Astrocyte (in vitro differentiated cells and primary cell): ENCODE measurements at regions not wholly inside any gene's neighbourhood (a gene's known extent, or its start where the extent isn't known, plus 50 kb on each side); places are given as distances from the start of the nearest gene placed in this dataset.

Experiments
- DNase-seq: peaks from one replicate; pipeline ENCODE4 v3.0.0-alpha.2; 2010; ENCODE audit warnings: low read depth
- FAIRE-seq: peaks from 2 replicates; lab custom pipeline; 2011; peaks lifted over from hg19 to GRCh38; lab: Jason Lieb, UNC
- H2AFZ ChIP-seq: 2 replicates; pipeline ENCODE4 v1.6.0; 2012; ENCODE audit warnings: low read depth, low read length, inconsistent platforms
- H3K27ac ChIP-seq: 2 replicates; pipeline ENCODE4 v1.5.1; 2011; ENCODE audit warnings: low read depth, low read length, inconsistent platforms
- H3K27me3 ChIP-seq: 2 replicates; pipeline ENCODE4 v1.6.0; 2011; ENCODE audit warnings: low read length, inconsistent platforms; ENCODE audit not compliant: insufficient read depth
- H3K36me3 ChIP-seq: 2 replicates; pipeline ENCODE4 v1.5.1; 2011; ENCODE audit warnings: low read length, inconsistent platforms; ENCODE audit not compliant: insufficient read depth
- H3K4me1 ChIP-seq: 2 replicates; pipeline ENCODE4 v1.5.1; 2011; ENCODE audit warnings: low read length, inconsistent platforms; ENCODE audit not compliant: insufficient read depth
- H3K4me2 ChIP-seq: 2 replicates; pipeline ENCODE4 v1.6.0; 2012; ENCODE audit warnings: low read length, inconsistent platforms
- H3K4me3 ChIP-seq: 2 replicates; pipeline ENCODE4 v1.5.1; 2011; ENCODE audit warnings: low read depth, mild to moderate bottlenecking, low read length, inconsistent platforms; ENCODE audit not compliant: insufficient read depth
- H3K79me2 ChIP-seq: 2 replicates; pipeline ENCODE4 v1.6.0; 2012; ENCODE audit warnings: mild to moderate bottlenecking, low read length, inconsistent platforms; ENCODE audit not compliant: insufficient read depth
- H3K9ac ChIP-seq: 2 replicates; pipeline ENCODE4 v1.6.0; 2012; ENCODE audit warnings: mild to moderate bottlenecking, low read length, inconsistent platforms
- H3K9me3 ChIP-seq: 2 replicates; pipeline ENCODE4 v1.5.1; 2012; ENCODE audit warnings: low read depth, mild to moderate bottlenecking, low read length, inconsistent platforms; ENCODE audit not compliant: insufficient read depth
- H4K20me1 ChIP-seq: 2 replicates; pipeline ENCODE4 v1.6.0; 2012; ENCODE audit warnings: low read length, inconsistent platforms; ENCODE audit not compliant: insufficient read depth
- H3K27ac Mint-ChIP-seq: one replicate; pipeline ENCODE4 v1.8.0; 2021; ENCODE audit warnings: mild to moderate bottlenecking, mixed read lengths; ENCODE audit not compliant: unreplicated experiment
- H3K27me3 Mint-ChIP-seq: one replicate; pipeline ENCODE4 v1.8.0; 2021; ENCODE audit warnings: low read depth, mixed read lengths; ENCODE audit not compliant: unreplicated experiment
- H3K36me3 Mint-ChIP-seq: one replicate; pipeline ENCODE4 v1.8.0; 2021; ENCODE audit warnings: low read depth, mixed read lengths; ENCODE audit not compliant: unreplicated experiment
- H3K4me1 Mint-ChIP-seq: one replicate; pipeline ENCODE4 v1.8.0; 2021; ENCODE audit warnings: low read depth, mixed read lengths; ENCODE audit not compliant: unreplicated experiment
- H3K4me3 Mint-ChIP-seq: one replicate; pipeline ENCODE4 v1.8.0; 2021; ENCODE audit warnings: mild to moderate bottlenecking, moderate library complexity, mixed read lengths; ENCODE audit not compliant: unreplicated experiment
- H3K9me3 Mint-ChIP-seq: one replicate; pipeline ENCODE4 v1.8.0; 2021; ENCODE audit warnings: mild to moderate bottlenecking, mixed read lengths; ENCODE audit not compliant: unreplicated experiment
- EZH2 ChIP-seq: IDR thresholded peaks from 2 replicates; pipeline ENCODE4 v1.6.1; 2012; ENCODE audit warnings: mild to moderate bottlenecking, low read length, inconsistent platforms; ENCODE audit not compliant: insufficient read depth
- TF ChIP-seq, protein P1 (sequence below): IDR thresholded peaks from 2 replicates; pipeline ENCODE4 v1.5.1; 2011; ENCODE audit warnings: low read depth, mild to moderate bottlenecking, inconsistent platforms, low read length, moderate library complexity; ENCODE audit not compliant: insufficient read depth

DNA sequence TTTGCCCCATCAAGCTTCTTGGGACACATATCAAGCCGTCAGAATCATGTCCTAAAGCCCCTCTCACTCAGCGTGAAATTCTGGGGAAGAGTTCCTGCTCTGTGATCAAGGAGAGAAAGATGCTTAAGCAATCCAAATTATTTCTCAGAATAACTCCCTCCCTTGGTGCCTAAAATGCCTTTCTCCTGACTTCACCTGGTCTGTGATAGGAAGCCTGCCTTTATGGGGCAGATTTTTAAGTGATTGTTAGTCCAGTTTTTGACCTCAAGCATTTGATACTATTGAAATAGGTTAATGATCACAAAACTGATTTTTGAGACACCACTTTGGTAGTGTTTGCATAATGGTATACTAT is 76.4 kb upstream of the MAGI2 start:
- Histone ChIP-seq H4K20me1 (no peaks in the 10 kb centered on the region), H2AFZ (no peak overlapping the region), H3K27ac (no peak overlapping the region), H3K9ac (no peak overlapping the region), H3K27me3 (no peaks in the 10 kb centered on the region), H3K4me1 (peaks cover 3% of the 10 kb centered on the region), H3K9me3 (no peaks in the 10 kb centered on the region), H3K36me3 (no peaks in the 10 kb centered on the region), H3K4me3 (no peak overlapping the region), H3K79me2 (no peaks in the 10 kb centered on the region), H3K4me2 (no peak overlapping the region)
- Mint-ChIP-seq H3K9me3 (no peaks in the 10 kb centered on the region), H3K27ac (no peak overlapping the region), H3K4me3 (no peak overlapping the region), H3K27me3 (no peaks in the 10 kb centered on the region), H3K36me3 (no peaks in the 10 kb centered on the region), H3K4me1 (peaks cover 22% of the 10 kb centered on the region)
- TF ChIP-seq, protein P1, sequence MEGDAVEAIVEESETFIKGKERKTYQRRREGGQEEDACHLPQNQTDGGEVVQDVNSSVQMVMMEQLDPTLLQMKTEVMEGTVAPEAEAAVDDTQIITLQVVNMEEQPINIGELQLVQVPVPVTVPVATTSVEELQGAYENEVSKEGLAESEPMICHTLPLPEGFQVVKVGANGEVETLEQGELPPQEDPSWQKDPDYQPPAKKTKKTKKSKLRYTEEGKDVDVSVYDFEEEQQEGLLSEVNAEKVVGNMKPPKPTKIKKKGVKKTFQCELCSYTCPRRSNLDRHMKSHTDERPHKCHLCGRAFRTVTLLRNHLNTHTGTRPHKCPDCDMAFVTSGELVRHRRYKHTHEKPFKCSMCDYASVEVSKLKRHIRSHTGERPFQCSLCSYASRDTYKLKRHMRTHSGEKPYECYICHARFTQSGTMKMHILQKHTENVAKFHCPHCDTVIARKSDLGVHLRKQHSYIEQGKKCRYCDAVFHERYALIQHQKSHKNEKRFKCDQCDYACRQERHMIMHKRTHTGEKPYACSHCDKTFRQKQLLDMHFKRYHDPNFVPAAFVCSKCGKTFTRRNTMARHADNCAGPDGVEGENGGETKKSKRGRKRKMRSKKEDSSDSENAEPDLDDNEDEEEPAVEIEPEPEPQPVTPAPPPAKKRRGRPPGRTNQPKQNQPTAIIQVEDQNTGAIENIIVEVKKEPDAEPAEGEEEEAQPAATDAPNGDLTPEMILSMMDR: no peak
- no peak for TF ChIP-seq EZH2
- peak; percentile 17 for FAIRE-seq
- peak; percentile 15 for DNase-seq

DNA sequence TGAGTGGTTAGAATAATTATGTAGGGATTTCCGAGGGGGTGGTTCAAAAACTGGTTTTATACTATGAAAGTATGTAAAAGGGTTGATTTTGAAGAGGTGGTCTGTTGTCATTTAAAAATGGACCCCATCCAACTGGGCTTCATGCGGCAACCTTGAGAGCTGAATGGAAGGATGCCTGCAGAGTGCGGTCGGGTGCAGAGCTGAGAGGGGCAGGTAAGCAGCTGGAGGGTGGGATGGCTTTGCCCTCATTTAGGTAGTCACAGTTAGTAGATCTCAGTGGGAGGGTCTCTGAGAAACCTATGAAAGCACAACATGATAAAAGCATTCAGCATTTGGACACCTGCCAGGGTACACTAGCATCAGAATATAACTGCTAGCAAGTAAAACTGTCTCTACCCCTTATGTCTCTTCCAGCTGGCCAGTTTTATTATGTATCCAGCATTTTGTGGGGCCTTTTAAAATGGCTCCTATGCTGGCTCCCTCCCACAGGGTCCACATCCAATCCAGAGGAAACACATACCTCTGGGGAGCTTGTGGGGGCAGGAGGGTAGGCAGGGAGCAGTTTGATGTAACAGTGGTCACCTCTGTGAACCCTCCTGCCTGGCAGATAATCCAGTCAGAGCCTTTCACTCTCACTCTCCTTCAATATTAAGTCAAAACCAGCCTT is 75.9 kb upstream of the MAGI2 start:
- Histone ChIP-seq H3K27me3 (no peaks in the 10 kb centered on the region), H4K20me1 (no peaks in the 10 kb centered on the region), H2AFZ (no peak overlapping the region), H3K27ac (no peak overlapping the region), H3K4me1 (peaks cover 3% of the 10 kb centered on the region), H3K9ac (no peak overlapping the region), H3K79me2 (no peaks in the 10 kb centered on the region), H3K9me3 (no peaks in the 10 kb centered on the region), H3K36me3 (no peaks in the 10 kb centered on the region), H3K4me3 (no peak overlapping the region), H3K4me2 (no peak overlapping the region)
- H3K9me3 Mint-ChIP-seq: no peaks in the 10 kb centered on the region
- no peak for TF ChIP-seq EZH2
- TF ChIP-seq, protein P1: no peak
- FAIRE-seq: no peak
- peaks cover 22% of the 10 kb centered on the region for H3K4me1 Mint-ChIP-seq
- no peak overlapping the region for H3K27ac Mint-ChIP-seq
- no peaks in the 10 kb centered on the region for H3K36me3 Mint-ChIP-seq
- H3K27me3 Mint-ChIP-seq: no peaks in the 10 kb centered on the region
- no peak for DNase-seq
- no peak overlapping the region for H3K4me3 Mint-ChIP-seq

DNA sequence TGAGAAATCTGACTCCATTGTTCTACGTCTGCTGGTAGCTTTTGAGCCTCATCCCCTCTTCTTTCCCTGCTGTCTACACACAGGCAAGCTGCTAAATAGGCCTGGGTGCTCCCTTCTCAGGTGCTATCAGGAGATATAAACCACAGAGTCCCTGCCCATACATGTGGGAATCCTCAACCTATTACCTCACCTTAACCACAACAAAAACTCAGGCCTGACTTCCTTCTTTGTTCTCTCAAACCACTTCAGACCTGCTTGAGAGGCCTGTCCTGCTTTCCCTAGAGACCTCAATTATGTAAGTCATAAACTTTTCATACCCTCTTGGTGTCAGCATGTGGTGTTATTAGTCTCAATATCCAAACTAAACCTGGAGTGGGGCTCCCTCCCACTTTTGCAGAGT is 75.0 kb upstream of the MAGI2 start:
- Histone ChIP-seq H3K36me3 (no peaks in the 10 kb centered on the region), H3K79me2 (no peaks in the 10 kb centered on the region), H3K9me3 (no peaks in the 10 kb centered on the region), H3K4me1 (peaks cover 3% of the 10 kb centered on the region), H3K4me2 (no peak overlapping the region), H3K27me3 (no peaks in the 10 kb centered on the region), H2AFZ (no peak overlapping the region), H3K27ac (no peak overlapping the region), H4K20me1 (no peaks in the 10 kb centered on the region), H3K4me3 (no peak overlapping the region), H3K9ac (no peak overlapping the region)
- Mint-ChIP-seq H3K27me3 (no peaks in the 10 kb centered on the region), H3K9me3 (no peaks in the 10 kb centered on the region), H3K4me1 (peaks cover 22% of the 10 kb centered on the region), H3K27ac (no peak overlapping the region), H3K36me3 (no peaks in the 10 kb centered on the region), H3K4me3 (no peak overlapping the region)
- TF ChIP-seq, protein P1: no peak
- TF ChIP-seq EZH2: no peak
- DNase-seq (no peak), FAIRE-seq (no peak)
